ENCODE measurements at regions not wholly inside any gene's neighbourhood (a gene's known extent, or its start where the extent isn't known, plus 50 kb on each side); places are given as distances from the start of the nearest gene placed in this dataset.

GRCh38 chr15:47990821-47991220 is 130.0 kb upstream of the SLC24A5 start:
- Histone ChIP-seq H3K9me3 (ENCODE audit: insufficient read depth, low read depth, low read length) (no peaks in the 10 kb centered on the region), H3K9me2 (replicated peaks; ENCODE audit: low read depth, low read length) (no peaks in the 10 kb centered on the region), H2AFZ (ENCODE audit: low read length) (no peak overlapping the region), H3F3A (ENCODE audit: low read depth) (no peaks in the 10 kb centered on the region), H3K27me3 (ENCODE audit: insufficient read depth, low read length, poor library complexity, severe bottlenecking) (no peaks in the 10 kb centered on the region), H3K36me3 (ENCODE audit: insufficient read depth, low read length) (no peaks in the 10 kb centered on the region), H3K4me1 (ENCODE audit: insufficient read depth, low read length, poor library complexity, severe bottlenecking) (no peaks in the 10 kb centered on the region), H3K4me2 (ENCODE audit: low read depth, low read length, poor library complexity, severe bottlenecking) (no peak overlapping the region), H3K9ac (ENCODE audit: low read depth, low read length, poor library complexity, severe bottlenecking) (no peak overlapping the region), H3K79me2 (ENCODE audit: insufficient read depth, low read length) (no peaks in the 10 kb centered on the region), H3K4me3 (ENCODE audit: low read length, poor library complexity, severe bottlenecking) (no peak overlapping the region), H4K20me1 (ENCODE audit: insufficient read depth, low read length, poor library complexity, severe bottlenecking) (no peaks in the 10 kb centered on the region)
- no peak for TF ChIP-seq CTCF (conservative IDR thresholded peaks at IDR 0.05; ENCODE audit: low read length)
- TF ChIP-seq EZH2phosphoT487 (IDR thresholded peaks at IDR 0.05; ENCODE audit: borderline replicate concordance), result no peak

GRCh38 chr15:47991357-47991756 is 129.4 kb upstream of the SLC24A5 start:
- Histone ChIP-seq H3K79me2 (ENCODE audit: insufficient read depth, low read length) (no peaks in the 10 kb centered on the region), H3K9me2 (replicated peaks; ENCODE audit: low read depth, low read length) (no peaks in the 10 kb centered on the region), H2AFZ (ENCODE audit: low read length) (no peak overlapping the region), H3K4me2 (ENCODE audit: low read depth, low read length, poor library complexity, severe bottlenecking) (no peak overlapping the region), H3K27me3 (ENCODE audit: insufficient read depth, low read length, poor library complexity, severe bottlenecking) (no peaks in the 10 kb centered on the region), H3F3A (ENCODE audit: low read depth) (no peaks in the 10 kb centered on the region), H3K9me3 (ENCODE audit: insufficient read depth, low read depth, low read length) (no peaks in the 10 kb centered on the region), H3K4me3 (ENCODE audit: low read length, poor library complexity, severe bottlenecking) (no peak overlapping the region), H3K4me1 (ENCODE audit: insufficient read depth, low read length, poor library complexity, severe bottlenecking) (no peaks in the 10 kb centered on the region), H3K9ac (ENCODE audit: low read depth, low read length, poor library complexity, severe bottlenecking) (no peak overlapping the region), H3K36me3 (ENCODE audit: insufficient read depth, low read length) (no peaks in the 10 kb centered on the region), H4K20me1 (ENCODE audit: insufficient read depth, low read length, poor library complexity, severe bottlenecking) (no peaks in the 10 kb centered on the region)
- no peak for TF ChIP-seq EZH2phosphoT487 (IDR thresholded peaks at IDR 0.05; ENCODE audit: borderline replicate concordance)
- TF ChIP-seq CTCF (conservative IDR thresholded peaks at IDR 0.05; ENCODE audit: low read length), result no peak

- Histone ChIP-seq H3F3A (ENCODE audit: low read depth) (no peaks in the 10 kb centered on the region), H3K79me2 (ENCODE audit: insufficient read depth, low read length) (no peaks in the 10 kb centered on the region), H3K4me1 (ENCODE audit: insufficient read depth, low read length, poor library complexity, severe bottlenecking) (no peaks in the 10 kb centered on the region), H3K27me3 (ENCODE audit: insufficient read depth, low read length, poor library complexity, severe bottlenecking) (no peaks in the 10 kb centered on the region), H4K20me1 (ENCODE audit: insufficient read depth, low read length, poor library complexity, severe bottlenecking) (no peaks in the 10 kb centered on the region), H3K9me2 (replicated peaks; ENCODE audit: low read depth, low read length) (no peaks in the 10 kb centered on the region), H3K9ac (ENCODE audit: low read depth, low read length, poor library complexity, severe bottlenecking) (no peak overlapping the region), H3K36me3 (ENCODE audit: insufficient read depth, low read length) (no peaks in the 10 kb centered on the region), H2AFZ (ENCODE audit: low read length) (no peak overlapping the region), H3K4me3 (ENCODE audit: low read length, poor library complexity, severe bottlenecking) (no peak overlapping the region), H3K9me3 (ENCODE audit: insufficient read depth, low read depth, low read length) (no peaks in the 10 kb centered on the region), H3K4me2 (ENCODE audit: low read depth, low read length, poor library complexity, severe bottlenecking) (no peak overlapping the region)
- TF ChIP-seq CTCF (conservative IDR thresholded peaks at IDR 0.05; ENCODE audit: low read length) (no peak), EZH2phosphoT487 (IDR thresholded peaks at IDR 0.05; ENCODE audit: borderline replicate concordance) (no peak)
Observed at GRCh38 chr15:47993051-47993450, 127.7 kb upstream of the SLC24A5 start.

Data from Loucy (cell line).